ENCODE measurements at regions not wholly inside any gene's neighbourhood (a gene's known extent, or its start where the extent isn't known, plus 50 kb on each side); places are given as distances from the start of the nearest gene placed in this dataset.

GRCh38 chr11:95289378-95290101 is 58.5 kb upstream of the SESN3 start:
- TF ChIP-seq CTCF (IDR thresholded peaks at IDR 0.05; ENCODE audit: borderline replicate concordance) = no peak
- no peak overlapping the region for H3K27ac ChIP-seq (replicated peaks)
- H3K36me3 ChIP-seq = no peaks in the 10 kb centered on the region
- H3K4me1 ChIP-seq = no peaks in the 10 kb centered on the region
- H3K27me3 ChIP-seq (ENCODE audit: low read depth) = no peaks in the 10 kb centered on the region
- no peaks in the 10 kb centered on the region for H3K9me3 ChIP-seq (replicated peaks)
- DNase-seq = no peak
- intact Hi-C loops (cut with micrococcal nuclease) = no loop called here
- no peak overlapping the region for H3K4me3 ChIP-seq

DNA sequence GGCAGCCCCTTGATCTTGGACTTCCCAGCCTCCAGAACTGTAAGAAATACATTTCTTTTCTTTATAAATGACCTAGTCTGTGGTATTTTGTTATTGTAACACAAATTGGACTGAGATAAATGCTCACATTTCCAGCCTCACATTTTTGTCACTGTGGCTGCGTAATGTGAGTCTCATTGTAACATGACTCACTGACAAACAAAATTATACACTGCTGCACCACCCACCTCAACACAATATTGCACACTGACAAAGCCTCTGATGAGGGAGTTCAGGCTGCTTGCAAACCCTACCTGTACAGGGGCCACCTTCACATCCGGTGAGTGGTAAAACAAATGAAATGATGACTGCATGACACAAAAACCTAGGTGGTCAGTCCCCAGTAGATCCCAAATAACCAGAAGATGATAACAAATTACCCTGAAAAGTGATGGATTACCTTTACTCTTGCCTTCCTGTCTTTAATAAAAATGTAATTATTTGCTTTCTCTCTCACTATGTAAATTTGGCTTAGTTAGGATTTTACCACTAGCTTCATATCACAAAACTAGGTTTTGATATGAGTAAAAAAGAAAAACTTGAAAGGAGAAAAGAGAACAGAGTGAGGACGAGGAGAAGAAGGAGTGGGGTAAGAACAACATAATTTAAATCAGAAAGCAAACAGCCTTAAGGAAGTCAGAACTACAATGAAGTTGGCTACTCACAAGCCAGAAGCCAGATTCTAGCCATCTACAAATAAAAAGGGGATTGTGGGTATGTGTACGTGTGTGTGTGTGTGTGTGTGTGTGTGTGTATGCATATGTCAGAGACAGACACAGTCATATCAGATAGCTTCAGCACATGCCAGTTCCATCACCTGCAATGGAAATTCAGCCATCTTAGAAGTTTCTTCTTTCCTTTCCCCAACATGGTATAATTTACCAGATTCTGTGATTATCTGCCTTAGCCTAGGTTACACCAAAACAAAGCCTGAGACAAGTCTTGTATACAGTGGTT is 53.4 kb upstream of the SESN3 start:
- TF ChIP-seq CTCF (IDR thresholded peaks at IDR 0.05; ENCODE audit: borderline replicate concordance) = no peak
- no peaks in the 10 kb centered on the region for H3K36me3 ChIP-seq
- H3K27me3 ChIP-seq (ENCODE audit: low read depth) = no peaks in the 10 kb centered on the region
- DNase-seq = no peak
- intact Hi-C loops (cut with micrococcal nuclease) = no loop called here
- H3K4me1 ChIP-seq = no peaks in the 10 kb centered on the region
- H3K4me3 ChIP-seq = no peak overlapping the region
- H3K27ac ChIP-seq (replicated peaks) = no peak overlapping the region
- H3K9me3 ChIP-seq (replicated peaks) = no peaks in the 10 kb centered on the region

DNA sequence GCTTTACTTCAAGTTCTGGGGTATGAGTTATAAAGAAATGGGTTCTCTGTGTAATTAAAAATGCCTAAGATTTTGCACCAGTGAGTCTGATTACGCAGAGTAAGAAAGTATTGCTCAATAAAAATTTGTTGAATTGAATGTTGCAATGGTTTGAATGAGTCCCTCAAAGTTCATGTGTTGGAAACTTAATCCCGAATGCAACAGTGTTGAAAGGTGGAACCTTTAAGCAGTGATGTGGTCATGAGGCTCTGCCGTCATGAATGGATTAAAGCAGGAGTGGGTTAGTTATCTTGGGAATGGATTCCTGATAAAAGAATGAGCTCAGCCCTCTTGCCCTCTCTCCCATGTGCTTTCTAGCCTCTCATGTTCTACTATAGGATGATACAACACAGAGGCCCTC is 52.6 kb upstream of the SESN3 start:
- Histone ChIP-seq H3K4me3 (no peak overlapping the region), H3K4me1 (no peaks in the 10 kb centered on the region), H3K9me3 (replicated peaks) (no peaks in the 10 kb centered on the region), H3K27ac (replicated peaks) (no peak overlapping the region), H3K27me3 (ENCODE audit: low read depth) (no peaks in the 10 kb centered on the region), H3K36me3 (no peaks in the 10 kb centered on the region)
- DNase-seq = no peak
- TF ChIP-seq CTCF (IDR thresholded peaks at IDR 0.05; ENCODE audit: borderline replicate concordance) = no peak
- intact Hi-C loops (cut with micrococcal nuclease) = no loop called here

GRCh38 chr11:95283146-95283545 is 52.1 kb upstream of the SESN3 start:
- TF ChIP-seq CTCF (IDR thresholded peaks at IDR 0.05; ENCODE audit: borderline replicate concordance) = no peak
- no peak overlapping the region for H3K27ac ChIP-seq (replicated peaks)

DNA sequence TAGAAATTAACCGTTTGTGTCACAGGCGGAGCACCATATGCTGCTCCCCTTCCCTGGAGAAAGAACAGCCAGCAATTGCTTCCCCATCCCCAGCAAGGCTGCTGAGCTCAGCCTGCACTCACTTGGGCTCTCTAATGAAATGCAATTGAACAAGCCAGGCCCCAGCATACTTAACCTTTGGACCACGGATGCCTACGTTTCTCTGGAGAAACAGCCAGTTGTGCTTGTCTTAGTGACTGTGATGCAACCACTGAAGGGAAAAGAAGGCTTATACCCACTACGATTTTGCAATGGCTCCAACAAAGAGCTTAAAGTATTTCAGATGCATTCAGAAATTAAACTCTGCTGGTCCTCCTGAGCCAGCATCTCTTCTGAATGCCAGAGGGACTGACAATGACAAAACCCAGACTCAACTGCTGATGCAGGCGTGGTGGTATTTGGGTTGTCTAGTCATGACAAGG is 51.3 kb upstream of the SESN3 start:
- Histone ChIP-seq H3K4me1 (no peaks in the 10 kb centered on the region), H3K36me3 (no peaks in the 10 kb centered on the region), H3K27me3 (ENCODE audit: low read depth) (no peaks in the 10 kb centered on the region), H3K4me3 (no peak overlapping the region), H3K9me3 (replicated peaks) (no peaks in the 10 kb centered on the region), H3K27ac (replicated peaks) (no peak overlapping the region)
- no peak for DNase-seq
- intact Hi-C loops (cut with micrococcal nuclease) = no loop called here
- no peak for TF ChIP-seq CTCF (IDR thresholded peaks at IDR 0.05; ENCODE audit: borderline replicate concordance)

More at GRCh38 chr11:95283146-95283545, 52.1 kb upstream of the SESN3 start:
- Histone ChIP-seq H3K4me3 (no peak overlapping the region), H3K9me3 (replicated peaks) (no peaks in the 10 kb centered on the region), H3K27me3 (ENCODE audit: low read depth) (no peaks in the 10 kb centered on the region), H3K4me1 (no peaks in the 10 kb centered on the region), H3K36me3 (no peaks in the 10 kb centered on the region)
- intact Hi-C loops (cut with micrococcal nuclease) = no loop called here
- DNase-seq = no peak

Measured in left ventricle myocardium inferior (tissue), 1 donor.